HG03108 (cell line): ENCODE measurements at regions not wholly inside any gene's neighbourhood (a gene's known extent, or its start where the extent isn't known, plus 50 kb on each side); places are given as distances from the start of the nearest gene placed in this dataset.
"Not testable (repeated sequence)": the region's sequence is repeated elsewhere in the genome, so short reads cannot be mapped to it uniquely, and the experiment has no call there.

Experiments used
- ATAC-seq: cut with Tn5 transposase; IDR thresholded peaks from one replicate; pipeline ENCODE4 v1.9.1; 2021; ENCODE audit warnings: moderate library complexity; ENCODE audit not compliant: unreplicated experiment

- not testable (repeated sequence) for ATAC-seq
These were observed 108.5 kb downstream of the FOXD4L6 start for GRCh38 chr9:41019858-41020562.

GRCh38 chr9:41018948-41019347 lies 109.5 kb downstream of the FOXD4L6 start:
- not testable (repeated sequence) for ATAC-seq

GRCh38 chr9:41016699-41017098 lies 111.8 kb downstream of the FOXD4L6 start:
- not testable (repeated sequence) for ATAC-seq

- ATAC-seq: not testable (repeated sequence)
These were observed 128.4 kb downstream of the FOXD4L6 start for GRCh38 chr9:40999952-41000700.

GRCh38 chr9:40995490-40995889 lies 133.0 kb downstream of the FOXD4L6 start:
- not testable (repeated sequence) for ATAC-seq

- ATAC-seq: not testable (repeated sequence)
These were observed 134.6 kb downstream of the FOXD4L6 start for GRCh38 chr9:40993842-40994241.

GRCh38 chr9:40993375-40993774 lies 135.1 kb downstream of the FOXD4L6 start:
- not testable (repeated sequence) for ATAC-seq

- peak; percentile 37 for ATAC-seq
These were observed 136.0 kb downstream of the FOXD4L6 start for GRCh38 chr9:40992472-40992821.

- ATAC-seq: peak; percentile 100
These were observed 136.6 kb downstream of the FOXD4L6 start for GRCh38 chr9:40991741-40992471.

GRCh38 chr9:40991100-40991740 lies 137.3 kb downstream of the FOXD4L6 start:
- not testable (repeated sequence) for ATAC-seq

- ATAC-seq: not testable (repeated sequence)
These were observed 142.1 kb downstream of the FOXD4L6 start for GRCh38 chr9:40986332-40986731.

GRCh38 chr9:40975351-40975750 lies 153.1 kb downstream of the FOXD4L6 start:
- ATAC-seq: not testable (repeated sequence)

GRCh38 chr9:40974912-40975311 lies 153.6 kb downstream of the FOXD4L6 start:
- not testable (repeated sequence) for ATAC-seq

- ATAC-seq: not testable (repeated sequence)
These were observed 156.7 kb downstream of the FOXD4L6 start for GRCh38 chr9:40971773-40972172.

- ATAC-seq: not testable (repeated sequence)
These were observed 158.1 kb downstream of the FOXD4L6 start for GRCh38 chr9:40970340-40970739.

GRCh38 chr9:40962461-40962860 lies 166.0 kb downstream of the FOXD4L6 start:
- not testable (repeated sequence) for ATAC-seq

GRCh38 chr9:40951876-40952494 lies 176.5 kb downstream of the FOXD4L6 start:
- not testable (repeated sequence) for ATAC-seq

GRCh38 chr9:40946228-40946627 lies 182.3 kb downstream of the FOXD4L6 start:
- ATAC-seq: not testable (repeated sequence)

- ATAC-seq: not testable (repeated sequence)
These were observed 185.8 kb downstream of the FOXD4L6 start for GRCh38 chr9:40942730-40943129.

- not testable (repeated sequence) for ATAC-seq
These were observed 188.6 kb downstream of the FOXD4L6 start for GRCh38 chr9:40939888-40940209.
